Stimulated activated CD4-positive, alpha-beta T cell treated with anti-CD3 and anti-CD28 coated beads, Interleukin-12 subunit alpha, Interleukin-12 subunit beta, amount 100 ng/mL, for 4 hours (primary cell): ENCODE measurements at regions not wholly inside any gene's neighbourhood (a gene's known extent, or its start where the extent isn't known, plus 50 kb on each side); places are given as distances from the start of the nearest gene placed in this dataset.
"Not testable (repeated sequence)": the region's sequence is repeated elsewhere in the genome, so short reads cannot be mapped to it uniquely, and the experiment has no call there.

ENCODE experiments used
- DNase-seq: peaks from one replicate; pipeline ENCODE4 v3.0.0-alpha.2; 2020

GRCh38 chr2:234271338-234271737 is 220.8 kb downstream of the SPP2 start:
- no peak for DNase-seq

DNA sequence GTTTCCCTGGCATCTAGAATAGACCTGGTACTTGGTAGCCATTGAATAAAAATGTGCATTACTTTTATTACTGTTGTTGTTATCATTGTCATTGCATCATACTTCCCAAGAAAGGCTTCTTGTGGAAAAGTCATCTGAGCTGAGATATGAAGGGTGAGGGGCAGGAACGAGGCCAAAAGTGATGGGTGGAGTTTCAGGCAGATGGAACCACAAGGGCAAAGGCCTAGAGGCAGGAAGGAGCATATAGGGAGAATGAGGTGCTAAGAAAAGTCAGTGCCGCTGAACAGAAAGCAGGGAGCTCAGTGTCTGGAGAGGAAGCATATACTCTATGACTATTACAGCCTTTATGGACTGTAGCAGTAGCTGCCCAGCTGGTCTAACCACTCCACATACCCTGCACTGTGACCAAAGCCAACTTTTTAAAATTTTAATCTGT is 219.3 kb downstream of the SPP2 start:
- DNase-seq = no peak

DNA sequence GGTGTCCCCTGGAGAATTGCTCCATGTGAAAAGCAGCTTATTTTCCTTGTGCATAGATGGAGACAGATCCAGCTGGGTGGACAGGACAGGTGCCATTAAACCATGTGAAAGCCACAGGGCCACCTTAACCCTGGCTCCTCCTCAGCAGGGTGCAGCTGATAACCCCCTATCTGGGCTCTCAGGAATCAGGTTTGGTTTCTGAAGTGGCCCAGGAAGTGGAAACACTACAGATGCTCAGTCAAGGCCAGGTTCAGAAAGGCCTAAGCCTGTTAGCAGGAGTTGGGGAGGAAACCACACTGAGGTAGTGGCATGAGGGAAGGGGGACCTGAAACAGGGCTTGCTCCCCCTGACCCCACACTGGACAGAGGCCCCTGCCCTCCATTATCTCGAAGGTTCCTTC is 217.0 kb downstream of the SPP2 start:
- no peak for DNase-seq

GRCh38 chr2:234266952-234267351 is 216.4 kb downstream of the SPP2 start:
- no peak for DNase-seq

GRCh38 chr2:234265206-234265605 is 214.7 kb downstream of the SPP2 start:
- DNase-seq = no peak

GRCh38 chr2:234261736-234262135 is 211.2 kb downstream of the SPP2 start:
- DNase-seq = no peak

DNA sequence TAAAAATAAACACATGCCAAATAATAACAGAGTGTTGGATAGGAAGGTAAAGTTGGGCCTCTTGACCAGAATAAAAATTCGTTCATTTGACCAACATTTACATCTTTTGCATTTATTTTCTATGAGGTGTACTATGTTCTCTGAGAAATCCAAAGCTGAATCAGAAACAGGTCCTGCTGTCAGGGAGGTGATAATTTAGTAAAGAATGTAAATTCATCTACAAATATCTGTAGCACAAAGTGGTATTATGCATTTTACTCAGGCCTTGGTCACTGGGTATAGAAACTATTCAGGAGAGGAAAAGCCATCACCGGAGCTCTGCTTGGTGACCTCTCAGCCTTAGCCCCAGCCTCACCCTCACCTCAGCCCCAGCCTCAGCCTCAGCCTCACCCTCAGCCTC is 208.9 kb downstream of the SPP2 start:
- no peak for DNase-seq

GRCh38 chr2:234258562-234259141 is 208.2 kb downstream of the SPP2 start:
- no peak for DNase-seq

- no peak for DNase-seq
Observed at GRCh38 chr2:234257859-234258561, 207.5 kb downstream of the SPP2 start.

GRCh38 chr2:234256516-234256915 is 206.0 kb downstream of the SPP2 start:
- no peak for DNase-seq

DNA sequence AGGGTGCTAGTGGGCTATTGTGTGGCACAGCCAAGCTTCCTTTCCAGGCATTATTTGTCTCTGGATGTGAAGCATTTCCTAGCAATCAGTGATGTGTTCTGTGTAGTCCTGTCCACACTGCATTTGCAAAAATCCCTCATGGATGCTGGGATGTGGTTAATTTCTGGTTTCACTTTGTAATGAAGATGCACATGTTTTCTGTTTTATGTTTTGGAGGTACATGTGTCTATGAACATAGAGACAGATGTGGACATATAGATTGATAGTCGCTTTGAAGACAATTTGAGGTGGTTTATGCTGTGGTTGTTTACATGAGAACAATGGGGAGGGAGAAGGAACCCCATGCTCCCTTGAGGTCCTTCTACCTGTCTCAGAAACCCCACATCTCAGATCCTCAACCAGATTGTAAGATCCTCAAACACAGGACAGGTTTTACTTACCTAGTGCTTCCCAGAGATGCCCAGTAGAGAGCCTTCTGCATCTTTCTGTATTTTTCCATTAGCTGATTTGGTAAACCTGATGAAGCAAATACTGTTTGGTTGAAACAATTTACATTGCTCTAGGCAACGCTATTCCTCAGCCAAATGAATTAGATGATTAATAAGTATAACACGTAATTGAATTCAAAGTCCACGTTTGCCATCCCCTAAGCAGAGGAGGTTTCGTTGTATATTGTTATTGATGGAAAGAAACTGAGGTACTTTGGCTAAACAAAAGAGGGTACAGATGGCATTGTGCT is 204.4 kb downstream of the SPP2 start:
- DNase-seq = no peak

DNA sequence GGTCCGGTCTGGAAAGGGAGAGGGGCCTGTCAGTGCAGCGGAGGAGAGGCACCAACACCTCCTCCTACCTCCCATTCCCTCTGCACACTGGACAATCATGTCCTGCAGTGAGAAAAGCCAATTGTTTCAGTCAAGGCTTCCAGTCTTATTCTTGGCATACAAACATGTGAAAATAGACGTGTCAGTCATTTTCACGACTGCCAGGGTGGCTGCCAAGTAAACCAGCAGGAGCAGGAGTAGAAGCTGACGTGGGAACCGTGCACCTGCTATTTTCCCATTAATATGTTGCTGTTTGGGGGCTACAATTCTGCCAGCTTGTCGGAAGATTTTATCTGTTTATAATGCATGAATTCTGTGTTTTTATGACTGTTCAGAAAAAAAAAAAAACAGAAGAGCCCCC is 202.3 kb downstream of the SPP2 start:
- DNase-seq = no peak

- no peak for DNase-seq
Observed at GRCh38 chr2:234251326-234252271, 201.1 kb downstream of the SPP2 start.

- DNase-seq = no peak
Observed at GRCh38 chr2:234250926-234251325, 200.4 kb downstream of the SPP2 start.

DNA sequence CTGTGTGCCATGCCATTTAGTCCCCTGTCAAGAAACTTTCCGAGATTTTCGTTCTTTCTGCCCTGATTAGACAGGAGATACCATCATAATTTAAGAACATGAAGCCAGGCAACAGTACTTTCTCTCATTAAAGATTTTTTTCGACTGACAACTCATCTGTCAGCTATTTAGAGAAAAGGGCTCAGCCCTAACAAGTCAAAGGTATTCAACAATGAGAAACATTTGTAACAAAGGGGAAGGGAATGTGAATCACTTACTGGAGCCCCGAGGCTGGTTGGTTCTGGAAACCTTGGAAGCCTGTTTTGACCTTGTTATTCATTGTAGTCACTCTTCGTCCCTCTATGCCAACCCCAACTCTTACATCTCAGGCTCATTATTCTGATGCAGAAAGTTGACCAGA is 199.4 kb downstream of the SPP2 start:
- DNase-seq = no peak

DNA sequence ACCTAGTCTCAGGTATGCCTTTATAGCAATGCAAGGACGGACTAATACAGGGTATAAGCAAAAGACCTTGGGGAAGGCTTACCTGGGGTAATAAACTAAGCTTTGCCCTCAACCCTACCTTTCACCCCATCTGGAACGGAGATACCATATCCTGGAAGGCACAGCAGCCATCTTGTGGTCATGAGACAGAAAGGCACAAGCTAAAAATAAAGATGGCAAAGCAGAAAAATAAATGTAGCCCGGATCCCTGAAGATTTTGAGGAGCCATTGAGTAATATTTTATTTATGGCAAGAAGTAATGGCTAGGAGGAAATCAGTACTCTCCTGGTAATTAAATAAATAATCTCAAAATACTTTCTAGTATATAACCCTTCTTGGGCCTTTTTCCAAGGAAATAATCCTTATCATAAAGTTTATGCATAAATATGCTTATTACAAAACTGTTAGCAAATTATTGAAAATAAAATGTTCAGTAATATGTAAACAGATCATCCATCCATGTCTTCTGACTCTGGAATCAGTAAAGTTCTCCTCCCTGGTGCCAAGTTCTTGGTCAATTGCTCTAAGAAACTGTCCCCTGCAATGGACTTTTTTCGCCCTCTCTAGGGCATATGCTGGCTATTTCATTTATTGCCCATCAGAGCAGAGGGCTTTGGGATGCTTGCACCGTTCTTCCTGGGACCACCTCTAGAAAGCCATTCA is 198.7 kb downstream of the SPP2 start:
- no peak for DNase-seq

- DNase-seq = not testable (repeated sequence)
Observed at GRCh38 chr2:234248213-234248710, 197.8 kb downstream of the SPP2 start.

DNA sequence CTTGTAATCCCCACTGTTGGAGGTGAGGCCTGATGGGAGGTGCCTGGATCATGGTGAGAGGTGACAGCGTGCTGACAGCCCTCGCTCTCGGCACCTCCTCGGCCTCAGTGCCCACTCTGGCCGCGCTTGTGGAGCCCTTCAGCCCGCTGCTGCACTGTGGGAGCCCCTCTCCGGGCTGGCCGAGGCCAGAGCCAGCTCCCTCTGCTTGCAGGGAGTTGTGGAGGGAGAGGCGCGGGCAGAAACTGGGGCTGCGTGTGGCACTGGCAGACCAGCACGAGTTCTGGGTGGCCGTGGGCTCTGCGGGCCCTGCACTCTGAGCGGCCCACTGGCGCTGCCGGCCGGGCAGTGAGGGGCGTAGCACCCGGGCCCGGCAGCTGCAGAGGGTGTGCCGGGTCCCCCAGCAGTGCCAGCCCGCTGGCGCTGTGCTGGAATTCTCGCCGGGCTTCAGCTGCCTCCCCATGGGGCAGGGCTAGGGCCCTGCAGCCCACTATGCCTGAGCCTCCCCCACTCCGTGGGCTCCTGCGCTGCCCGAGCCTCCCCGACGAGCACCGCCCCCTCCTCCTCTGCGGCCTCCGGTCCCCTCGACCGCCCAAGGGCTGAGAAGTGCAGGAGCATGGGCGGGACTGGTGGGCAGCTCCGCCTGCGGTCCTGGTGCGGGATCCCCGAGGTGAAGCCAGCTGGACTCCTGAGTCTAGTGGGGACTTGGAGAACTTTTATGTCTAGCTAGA is 197.1 kb downstream of the SPP2 start:
- DNase-seq = no peak

GRCh38 chr2:234245945-234246344 is 195.4 kb downstream of the SPP2 start:
- DNase-seq = no peak

DNA sequence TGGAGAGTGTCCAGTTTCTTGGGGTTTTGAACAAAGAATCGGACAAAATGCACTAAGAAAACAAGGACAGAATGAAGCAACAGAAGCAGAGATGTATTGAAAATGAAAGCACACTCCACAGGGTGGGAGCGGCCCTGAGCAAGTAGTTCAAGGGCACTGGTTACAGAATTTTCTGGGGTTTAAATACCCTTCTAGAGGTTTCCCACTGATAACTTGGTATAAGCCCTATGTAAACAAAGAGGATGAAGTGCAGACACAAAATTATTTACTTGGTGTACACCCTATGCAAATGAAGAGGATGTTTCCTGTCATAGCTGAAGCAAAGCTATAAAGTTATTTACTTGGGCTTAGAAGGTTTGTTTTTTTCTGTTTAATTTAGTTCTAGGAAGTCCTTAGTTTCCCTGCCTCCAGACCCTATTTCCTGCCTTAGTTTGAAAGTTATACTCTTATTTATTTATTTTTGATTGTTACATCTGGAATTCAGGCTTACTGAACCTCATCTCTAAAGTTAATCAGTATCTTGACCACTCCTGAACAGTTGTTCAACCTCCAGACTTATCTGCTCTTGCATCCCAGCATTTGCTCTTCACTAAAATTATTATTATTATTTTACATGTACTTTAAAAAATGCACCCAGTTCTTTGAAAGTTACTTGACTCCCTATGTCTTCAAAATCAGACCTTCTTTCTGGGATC is 193.5 kb downstream of the SPP2 start:
- DNase-seq = no peak

- DNase-seq = no peak
Observed at GRCh38 chr2:234242459-234242836, 191.9 kb downstream of the SPP2 start.
